ENCODE measurements at regions not wholly inside any gene's neighbourhood (a gene's known extent, or its start where the extent isn't known, plus 50 kb on each side); places are given as distances from the start of the nearest gene placed in this dataset.

DNA sequence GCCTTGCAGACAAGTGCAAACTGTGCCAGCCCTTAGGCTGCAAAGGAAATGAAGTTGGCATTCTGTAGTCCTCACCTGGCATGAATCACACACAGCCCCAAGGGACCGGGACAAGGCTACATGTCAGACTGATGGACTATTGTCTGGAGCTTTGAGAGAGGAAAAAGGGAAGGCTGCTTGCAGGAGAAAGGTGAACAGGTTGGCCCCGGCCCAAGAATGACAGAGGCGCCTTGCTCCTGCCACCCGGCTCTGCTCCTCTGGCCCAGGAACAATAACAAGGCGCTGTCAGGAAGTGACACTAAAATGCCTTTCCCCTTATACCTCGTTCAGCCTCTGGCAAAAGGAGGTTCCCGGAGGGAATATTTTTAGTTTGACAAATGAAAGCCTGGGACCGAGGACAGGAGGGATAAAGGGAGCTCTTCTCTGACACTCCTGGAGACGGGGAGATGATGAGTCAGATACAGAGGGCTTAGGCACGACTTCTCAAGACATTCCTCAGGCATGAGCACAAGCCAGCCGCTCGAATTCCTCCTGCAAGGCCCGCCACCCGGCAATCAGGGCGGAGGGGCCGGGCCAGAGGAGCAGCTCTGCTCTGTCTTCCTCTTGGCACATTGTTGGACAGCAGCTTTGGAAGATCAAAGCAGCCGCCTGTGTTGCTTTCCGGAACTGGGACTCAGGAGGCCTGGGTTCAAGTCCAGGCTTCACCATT lies 105.8 kb downstream of the NOG start:
- ATAC-seq (ENCODE audit: low read depth) (no peak), DNase-seq (no peak)
- TF ChIP-seq, protein P1, sequence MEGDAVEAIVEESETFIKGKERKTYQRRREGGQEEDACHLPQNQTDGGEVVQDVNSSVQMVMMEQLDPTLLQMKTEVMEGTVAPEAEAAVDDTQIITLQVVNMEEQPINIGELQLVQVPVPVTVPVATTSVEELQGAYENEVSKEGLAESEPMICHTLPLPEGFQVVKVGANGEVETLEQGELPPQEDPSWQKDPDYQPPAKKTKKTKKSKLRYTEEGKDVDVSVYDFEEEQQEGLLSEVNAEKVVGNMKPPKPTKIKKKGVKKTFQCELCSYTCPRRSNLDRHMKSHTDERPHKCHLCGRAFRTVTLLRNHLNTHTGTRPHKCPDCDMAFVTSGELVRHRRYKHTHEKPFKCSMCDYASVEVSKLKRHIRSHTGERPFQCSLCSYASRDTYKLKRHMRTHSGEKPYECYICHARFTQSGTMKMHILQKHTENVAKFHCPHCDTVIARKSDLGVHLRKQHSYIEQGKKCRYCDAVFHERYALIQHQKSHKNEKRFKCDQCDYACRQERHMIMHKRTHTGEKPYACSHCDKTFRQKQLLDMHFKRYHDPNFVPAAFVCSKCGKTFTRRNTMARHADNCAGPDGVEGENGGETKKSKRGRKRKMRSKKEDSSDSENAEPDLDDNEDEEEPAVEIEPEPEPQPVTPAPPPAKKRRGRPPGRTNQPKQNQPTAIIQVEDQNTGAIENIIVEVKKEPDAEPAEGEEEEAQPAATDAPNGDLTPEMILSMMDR (IDR thresholded peaks at IDR 0.05): no peak
- peaks cover 11% of the 10 kb centered on the region for H3K27me3 Mint-ChIP-seq
- H3K4me3 Mint-ChIP-seq: no peak overlapping the region
- no peak overlapping the region for H3K27ac Mint-ChIP-seq
- H3K4me1 Mint-ChIP-seq: no peaks in the 10 kb centered on the region
- H3K9me3 Mint-ChIP-seq: no peaks in the 10 kb centered on the region
- intact Hi-C loops (cut with micrococcal nuclease): no loop called here
- ChIA-PET CTCF (no interaction called here), POLR2A (no interaction called here)
- no peaks in the 10 kb centered on the region for H3K36me3 Mint-ChIP-seq (ENCODE audit: low read depth)

DNA sequence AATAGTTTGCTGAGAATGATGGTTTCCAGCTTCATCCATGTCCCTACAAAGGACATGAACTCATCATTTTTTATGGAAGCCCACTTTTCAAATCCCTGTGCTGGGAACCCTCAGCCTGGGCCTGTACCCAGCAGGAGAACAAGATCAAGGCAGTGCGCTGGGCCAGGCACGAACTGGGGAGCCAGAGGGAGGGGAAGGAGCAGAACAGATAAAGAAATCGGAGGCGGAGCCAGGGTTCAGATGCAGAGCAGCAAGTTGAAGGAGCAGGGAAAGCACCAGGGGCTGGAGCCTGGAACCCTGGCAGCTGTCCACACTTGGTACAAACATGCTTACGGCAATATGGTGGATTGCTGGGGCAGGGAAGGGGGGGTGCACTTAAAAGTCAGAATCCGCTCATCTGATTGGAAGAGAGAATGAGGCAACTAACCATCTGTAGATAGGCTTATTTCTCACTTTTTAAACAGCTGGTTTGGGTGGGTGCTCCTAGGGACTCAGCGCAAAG lies 107.5 kb downstream of the NOG start:
- POLR2A ChIA-PET: no interaction called here
- Mint-ChIP-seq H3K36me3 (ENCODE audit: low read depth) (no peaks in the 10 kb centered on the region), H3K27ac (no peak overlapping the region), H3K27me3 (peaks cover 10% of the 10 kb centered on the region), H3K9me3 (no peaks in the 10 kb centered on the region), H3K4me3 (no peak overlapping the region), H3K4me1 (no peaks in the 10 kb centered on the region)
- CTCF ChIA-PET: no interaction called here
- DNase-seq (no peak), ATAC-seq (ENCODE audit: low read depth) (no peak)
- TF ChIP-seq, protein P1 (IDR thresholded peaks at IDR 0.05): no peak
- intact Hi-C loops (cut with micrococcal nuclease): loop anchor here (10.0 kb wide), 1 partner anchor 614 kb away; no protein-coding TSS in a partner anchor

DNA sequence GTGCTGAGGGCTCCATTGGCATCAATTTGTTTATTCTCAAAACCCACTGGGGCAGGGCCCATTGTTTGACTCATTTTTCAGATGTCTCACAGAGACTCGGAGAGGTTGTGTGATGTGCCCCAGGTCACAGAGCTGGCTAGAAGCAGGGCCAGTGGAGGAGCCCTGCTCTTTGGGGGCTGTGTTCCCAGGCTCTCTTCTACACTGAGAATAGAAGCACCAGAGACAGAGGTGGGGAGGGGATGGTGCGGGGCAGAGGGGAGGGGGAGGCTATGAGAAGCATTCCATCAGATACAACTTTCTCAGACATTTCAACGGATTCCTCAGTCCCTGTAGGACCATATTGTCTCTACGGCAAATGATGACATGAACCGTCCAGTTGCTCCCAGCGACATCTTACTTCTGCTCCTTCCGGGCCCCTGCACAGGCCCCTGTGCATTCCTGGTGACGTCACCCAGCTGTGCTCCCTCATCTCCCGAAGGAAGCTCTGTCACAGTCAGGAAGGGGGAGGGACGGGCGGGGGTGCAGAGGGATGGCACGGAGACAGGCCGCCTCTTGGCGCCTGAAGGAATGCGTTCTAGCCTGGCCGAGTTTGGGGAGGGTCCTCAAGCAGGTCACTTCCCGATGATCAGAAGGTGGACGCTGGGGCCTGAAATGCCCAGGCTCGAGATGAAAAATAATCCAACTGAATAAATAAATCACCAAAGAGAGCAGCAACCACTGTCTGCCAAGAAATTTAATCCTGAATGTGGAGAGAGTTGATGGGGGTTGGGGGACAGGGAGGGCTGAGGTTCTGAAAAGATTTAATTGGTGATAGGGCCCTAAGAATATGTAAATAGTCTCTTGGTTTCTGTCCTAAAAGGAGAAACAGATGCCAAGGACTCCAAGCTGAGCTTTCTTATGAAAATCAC lies 114.1 kb downstream of the NOG start:
- Mint-ChIP-seq H3K4me1 (no peaks in the 10 kb centered on the region), H3K4me3 (no peak overlapping the region), H3K9me3 (no peaks in the 10 kb centered on the region), H3K36me3 (ENCODE audit: low read depth) (no peaks in the 10 kb centered on the region), H3K27me3 (peaks cover 8% of the 10 kb centered on the region), H3K27ac (no peak overlapping the region)
- ChIA-PET CTCF (no interaction called here), POLR2A (no interaction called here)
- TF ChIP-seq, protein P1 (IDR thresholded peaks at IDR 0.05): no peak
- no peak for DNase-seq
- intact Hi-C loops (cut with micrococcal nuclease): loop anchor here (10.0 kb wide), 1 partner anchor 607 kb away; no protein-coding TSS in a partner anchor
- no peak for ATAC-seq (ENCODE audit: low read depth)

DNA sequence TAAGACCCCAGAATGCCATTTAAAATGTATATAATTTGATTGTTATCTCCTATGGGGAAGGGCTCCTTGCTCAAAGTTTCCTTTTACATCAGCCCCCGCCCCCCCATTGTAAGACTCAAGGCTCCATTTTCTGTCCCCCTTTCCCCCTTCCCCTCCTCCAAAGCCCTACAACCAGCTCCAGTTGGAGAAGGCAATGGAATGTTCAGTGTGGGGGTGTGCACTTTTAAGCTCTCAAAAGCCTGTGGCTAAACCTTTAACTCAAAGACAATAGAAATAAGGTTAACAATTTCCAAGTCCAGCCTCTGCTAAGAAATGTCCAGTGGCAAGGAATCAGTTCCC lies 114.7 kb downstream of the NOG start:
- Mint-ChIP-seq H3K4me1 (no peaks in the 10 kb centered on the region), H3K36me3 (ENCODE audit: low read depth) (no peaks in the 10 kb centered on the region), H3K27me3 (peaks cover 8% of the 10 kb centered on the region), H3K27ac (no peak overlapping the region), H3K9me3 (no peaks in the 10 kb centered on the region), H3K4me3 (no peak overlapping the region)
- TF ChIP-seq, protein P1 (IDR thresholded peaks at IDR 0.05): no peak
- POLR2A ChIA-PET: no interaction called here
- intact Hi-C loops (cut with micrococcal nuclease): loop anchor here (10.0 kb wide), 1 partner anchor 607 kb away; no protein-coding TSS in a partner anchor
- CTCF ChIA-PET: no interaction called here
- DNase-seq: no peak
- no peak for ATAC-seq (ENCODE audit: low read depth)
